GM18907 (cell line): ENCODE measurements at regions not wholly inside any gene's neighbourhood (a gene's known extent, or its start where the extent isn't known, plus 50 kb on each side); places are given as distances from the start of the nearest gene placed in this dataset.

ENCODE experiments used
- ATAC-seq: cut with Tn5 transposase; IDR thresholded peaks from one replicate; pipeline ENCODE4 v1.9.1; 2021; ENCODE audit warnings: mild to moderate bottlenecking, moderate library complexity; ENCODE audit not compliant: unreplicated experiment

DNA sequence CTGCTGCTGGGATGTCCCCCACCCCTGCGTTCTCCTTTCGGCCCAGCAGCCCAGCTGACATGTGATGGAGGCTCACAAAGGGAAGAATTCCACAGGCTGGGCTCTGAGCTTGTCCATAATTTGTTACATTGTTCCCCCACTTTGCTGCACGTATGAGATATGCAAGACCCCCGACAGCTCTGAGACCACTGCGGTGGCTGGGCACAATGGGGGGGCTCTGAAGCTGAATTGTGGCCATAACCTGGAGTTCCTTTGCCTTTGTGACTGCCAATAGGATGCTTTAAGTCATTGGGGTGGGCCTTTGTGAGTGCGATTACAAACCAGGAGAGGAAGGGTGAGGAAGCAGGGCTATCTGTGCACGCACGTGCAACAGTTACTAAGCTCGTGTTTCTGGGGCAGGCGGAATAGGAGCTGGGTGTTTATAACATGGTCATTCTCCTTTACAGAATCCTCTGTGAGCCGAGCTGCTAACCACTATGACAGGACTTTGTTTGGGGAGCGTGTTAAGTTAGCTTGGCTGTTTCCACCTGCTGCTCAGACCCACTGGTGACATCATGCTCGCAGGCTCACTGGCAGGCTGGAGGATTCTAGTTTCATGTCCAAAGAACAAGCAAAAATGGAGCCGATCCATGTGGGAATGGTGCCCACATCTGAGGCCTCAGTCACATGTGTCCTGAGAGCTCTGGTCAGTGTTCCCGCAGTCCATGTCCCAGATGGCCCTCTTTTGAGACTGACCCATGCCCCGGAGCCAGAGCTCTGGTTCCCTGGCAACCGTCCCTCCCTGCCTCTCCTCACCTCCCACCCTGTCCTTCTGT is 208.3 kb upstream of the SALL1 start:
- ATAC-seq = no peak

DNA sequence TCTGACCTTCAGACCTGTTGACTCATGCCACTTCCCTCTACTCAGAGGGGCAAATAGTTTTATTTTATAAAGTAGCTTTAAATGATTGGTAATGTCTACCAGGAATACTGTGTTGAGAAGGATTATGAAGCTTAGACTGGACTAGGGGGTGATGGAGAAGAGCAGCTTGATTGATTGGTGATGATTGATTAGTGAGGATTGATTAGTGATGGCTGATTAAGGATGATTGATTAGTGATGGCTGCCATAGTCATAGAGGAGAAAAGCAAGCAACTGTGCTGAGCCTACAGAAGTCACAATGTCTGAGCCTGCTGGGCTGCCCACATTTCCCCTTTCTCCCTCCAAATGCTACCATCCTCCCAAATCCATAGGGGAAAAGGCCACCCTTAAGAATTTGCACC is 206.8 kb upstream of the SALL1 start:
- ATAC-seq = no peak

DNA sequence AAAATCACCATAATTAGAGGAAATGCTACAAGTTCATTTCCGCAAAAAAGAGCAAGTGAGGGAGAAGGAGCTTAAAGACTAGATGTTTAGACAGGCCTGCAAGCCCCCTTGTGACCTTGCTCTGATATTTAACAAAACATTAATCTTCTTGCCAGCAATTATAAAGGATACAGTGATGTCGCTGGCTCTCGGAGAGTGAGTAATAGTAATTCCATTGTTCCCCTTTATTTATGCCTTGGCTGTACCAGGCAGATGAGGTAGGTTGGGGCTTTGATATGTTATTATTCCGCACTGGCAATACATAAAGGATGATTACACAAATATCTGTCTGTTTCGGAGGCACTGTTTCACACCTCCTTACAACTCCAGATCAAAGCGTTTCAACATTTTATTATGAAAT is 204.8 kb upstream of the SALL1 start:
- no peak for ATAC-seq

DNA sequence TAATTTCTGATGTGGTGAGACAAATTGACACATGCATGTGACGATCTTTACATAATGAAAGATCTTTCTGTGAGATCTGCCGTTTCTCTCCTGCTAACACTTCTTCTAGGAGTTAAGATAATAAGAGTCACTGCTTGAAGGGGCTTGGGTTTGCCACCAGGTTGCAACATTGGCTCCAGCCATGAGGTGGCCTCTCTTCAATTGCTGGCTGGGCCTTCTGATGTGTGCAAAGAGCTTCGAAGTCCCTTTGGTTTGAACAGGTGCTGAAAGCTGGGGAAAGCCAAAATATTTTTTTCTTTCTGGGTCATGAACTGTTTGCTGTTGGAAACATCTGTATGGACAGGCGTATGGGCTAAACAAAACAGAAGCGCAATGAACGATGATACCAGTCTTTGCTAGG is 204.1 kb upstream of the SALL1 start:
- ATAC-seq = no peak

DNA sequence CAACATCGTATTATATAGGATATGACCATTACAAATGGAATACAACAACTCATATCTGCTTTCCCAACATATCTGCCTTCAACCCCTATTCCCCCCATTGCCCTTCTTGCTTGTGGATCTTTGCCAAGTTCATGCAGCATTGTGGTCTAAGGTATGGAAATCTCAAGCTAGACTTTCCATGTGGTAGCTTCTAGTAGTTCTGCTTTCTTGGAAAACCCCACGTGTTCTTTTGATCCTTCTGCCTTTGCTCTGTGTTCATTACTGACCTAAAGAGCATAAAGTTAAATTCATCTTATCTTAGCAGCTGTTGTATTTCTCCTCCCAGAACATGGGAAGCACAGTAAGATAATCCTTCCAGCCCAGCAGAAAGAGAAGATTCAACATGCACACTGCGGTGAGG is 202.0 kb upstream of the SALL1 start:
- ATAC-seq = no peak

DNA sequence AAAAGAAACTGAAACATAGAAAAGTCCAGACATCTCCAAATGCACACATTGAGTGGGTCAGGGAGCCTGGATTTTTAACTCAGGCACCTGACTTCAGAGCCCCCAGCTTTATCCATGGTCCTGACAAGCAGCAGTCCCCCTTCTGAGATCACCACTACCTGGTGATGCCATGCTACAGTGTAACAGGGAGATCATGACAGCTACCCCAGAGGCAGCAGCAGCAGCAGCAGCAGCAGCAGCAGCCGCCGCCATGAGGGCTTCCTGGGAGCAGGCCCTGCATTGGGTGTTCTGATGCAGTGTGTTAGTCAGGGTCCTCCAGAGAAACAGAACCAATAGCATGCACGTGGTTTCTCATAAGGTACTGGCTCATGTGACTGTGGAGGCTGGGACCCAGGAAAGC is 198.6 kb upstream of the SALL1 start:
- ATAC-seq = no peak

DNA sequence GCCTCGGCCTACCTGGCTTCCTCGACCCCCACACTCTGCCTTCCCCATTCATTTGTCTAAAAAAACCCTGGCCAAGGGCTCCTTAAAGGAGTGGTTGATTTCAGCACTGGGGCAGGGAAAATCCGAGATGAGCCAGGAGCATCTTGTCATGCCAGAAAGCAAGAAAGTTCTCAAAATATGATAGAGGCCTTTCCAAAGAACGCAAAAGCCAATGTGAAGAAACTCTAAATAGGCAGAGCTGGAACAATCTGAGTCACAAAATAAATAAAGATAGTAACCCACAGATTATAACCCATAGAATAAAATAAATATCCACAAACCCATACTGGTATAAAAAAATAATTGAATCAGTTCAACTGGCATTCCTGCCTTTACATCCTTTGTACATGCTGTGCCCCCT is 192.3 kb upstream of the SALL1 start:
- no peak for ATAC-seq

DNA sequence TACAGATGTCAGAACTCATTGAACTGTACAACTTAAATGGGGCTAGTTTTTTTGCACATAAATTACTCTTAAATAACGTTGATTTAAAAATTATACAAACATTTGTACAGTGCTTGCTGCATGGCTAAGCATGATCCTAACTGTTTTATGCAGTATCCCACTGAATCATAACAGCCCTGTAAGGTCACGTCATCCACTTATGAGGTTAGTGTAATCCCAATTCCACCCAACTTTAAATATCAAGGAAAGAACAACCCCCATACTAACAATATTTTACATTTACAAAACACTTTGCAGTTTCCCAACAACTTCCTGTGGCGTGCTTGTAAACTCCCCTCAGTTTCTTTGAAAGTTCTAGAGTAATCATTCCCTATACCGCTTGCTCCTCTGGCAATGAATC is 190.1 kb upstream of the SALL1 start:
- ATAC-seq = no peak

DNA sequence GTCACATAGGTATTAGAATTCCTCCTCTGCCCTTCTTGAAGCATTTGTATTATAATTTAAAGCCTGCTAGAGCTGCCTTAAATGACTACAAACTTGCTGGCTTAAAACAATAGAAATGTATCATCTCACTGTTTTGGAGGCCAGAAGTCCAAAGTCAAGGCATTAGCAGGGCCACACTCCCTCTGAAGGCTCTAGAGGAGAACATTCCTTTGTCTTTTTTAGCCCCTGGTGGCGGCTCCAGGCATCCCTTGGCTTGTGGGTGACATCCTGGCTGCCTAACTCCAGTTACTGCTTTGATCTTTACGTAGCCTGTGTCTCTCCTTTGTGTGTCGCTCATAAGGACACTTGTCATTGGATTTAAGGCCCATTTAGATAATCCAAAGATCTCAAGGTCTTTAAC is 186.6 kb upstream of the SALL1 start:
- ATAC-seq = no peak

DNA sequence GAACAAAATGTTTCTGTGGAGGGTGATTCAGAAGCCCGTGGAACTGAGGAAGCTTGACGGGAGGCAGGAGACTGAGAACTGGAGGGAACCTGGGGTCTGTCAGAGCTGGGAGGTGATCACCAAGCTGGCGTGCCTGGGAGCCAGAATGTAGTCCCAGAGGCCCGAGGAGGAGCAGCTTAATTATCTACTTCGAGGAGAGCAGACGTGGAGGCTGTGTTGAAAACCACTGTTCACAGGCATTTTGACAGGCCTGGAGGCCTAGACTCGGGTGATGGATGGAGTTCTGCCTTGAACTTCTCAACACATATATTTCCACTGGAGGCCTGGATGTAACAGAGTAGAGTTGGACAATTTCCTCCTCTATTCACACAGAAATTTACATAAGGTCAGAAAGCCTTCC is 177.7 kb upstream of the SALL1 start:
- ATAC-seq = no peak

DNA sequence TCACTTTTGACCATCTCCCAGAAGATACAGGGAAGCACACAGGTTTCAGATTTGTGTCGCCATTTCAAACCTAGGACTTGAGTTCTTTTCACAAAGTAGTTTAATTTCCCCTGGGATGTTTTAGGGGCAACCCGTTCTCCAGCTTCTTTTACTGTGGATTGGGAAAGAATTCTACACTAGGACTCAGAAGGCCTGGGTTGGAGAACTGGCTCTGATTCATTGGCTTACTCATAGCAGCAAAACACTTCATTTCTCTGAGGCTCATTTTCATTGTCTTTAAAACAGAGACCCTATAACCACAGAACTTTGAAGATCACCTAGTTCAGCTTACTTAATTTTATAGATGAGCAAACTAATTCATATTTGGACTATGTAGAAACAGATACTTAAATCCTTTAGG is 175.9 kb upstream of the SALL1 start:
- no peak for ATAC-seq

DNA sequence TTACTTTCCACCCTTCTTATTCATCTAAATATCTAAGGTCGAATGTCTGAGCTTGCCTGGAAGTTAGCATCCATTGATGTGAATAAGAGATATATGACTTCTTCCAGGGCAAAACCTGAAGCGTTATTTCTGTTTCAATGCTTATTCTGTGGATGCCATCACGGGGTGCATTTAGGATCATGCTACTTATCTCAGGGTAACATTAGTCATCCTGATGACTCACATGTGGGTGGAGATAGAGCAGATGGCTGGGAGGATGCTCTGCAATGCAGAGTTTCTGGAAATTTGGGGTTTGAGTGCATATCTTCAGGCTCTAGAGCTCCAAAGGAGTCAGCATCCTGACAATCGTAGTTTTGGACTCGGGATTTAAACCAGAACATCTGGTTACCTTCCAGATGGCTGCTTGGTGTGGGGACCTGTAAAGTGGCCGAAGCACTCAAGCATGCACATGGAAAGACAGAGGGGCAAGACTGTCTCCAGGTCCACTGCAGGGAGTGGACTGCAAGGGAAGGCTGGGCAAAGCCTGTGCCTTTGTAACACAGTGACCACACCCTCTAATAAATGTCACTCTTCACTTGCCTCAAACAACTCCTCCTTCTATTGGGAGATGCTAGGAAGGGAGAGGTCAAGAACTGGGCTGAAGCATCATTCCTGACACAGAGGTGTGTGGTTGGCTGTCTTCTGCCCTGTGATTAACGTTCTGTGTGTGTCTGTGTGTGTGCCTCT is 175.2 kb upstream of the SALL1 start:
- ATAC-seq = no peak

DNA sequence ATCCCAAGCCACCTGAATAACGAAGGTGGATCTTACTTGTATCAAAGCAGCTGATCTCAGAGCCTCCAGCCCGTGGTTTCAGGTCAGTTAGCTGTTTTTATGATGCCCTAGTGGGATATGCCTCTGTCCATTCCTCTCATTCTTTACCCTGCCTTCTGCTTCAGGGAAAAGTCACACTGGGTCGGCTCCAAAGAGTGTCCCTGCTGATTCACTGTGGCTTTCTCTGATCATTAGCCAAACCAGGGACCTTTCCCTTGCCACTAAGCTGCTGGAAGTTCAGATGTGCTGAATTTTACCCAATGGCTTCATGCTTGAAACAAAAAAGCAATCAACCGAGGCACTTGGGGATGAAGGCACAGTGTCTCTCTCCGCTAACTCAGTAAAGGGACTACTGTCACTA is 170.2 kb upstream of the SALL1 start:
- ATAC-seq = no peak

DNA sequence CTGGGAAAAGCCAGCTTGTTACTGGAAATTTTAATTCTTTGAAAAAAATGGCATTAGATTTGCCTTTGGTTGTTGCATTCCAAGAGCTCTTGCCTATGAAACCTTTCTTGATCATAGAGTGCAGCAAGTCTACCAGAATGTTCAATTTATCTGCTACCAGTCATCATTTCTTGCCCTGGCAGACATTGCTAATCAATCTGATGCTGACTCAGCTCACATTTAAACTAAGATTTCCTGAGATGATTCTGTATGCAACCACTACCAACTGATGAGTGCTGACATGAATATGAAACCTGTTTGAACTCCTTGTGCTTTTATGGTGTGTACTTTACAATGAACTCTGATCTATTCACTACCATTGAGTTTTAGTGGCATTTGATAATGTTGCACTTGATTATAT is 166.5 kb upstream of the SALL1 start:
- no peak for ATAC-seq

DNA sequence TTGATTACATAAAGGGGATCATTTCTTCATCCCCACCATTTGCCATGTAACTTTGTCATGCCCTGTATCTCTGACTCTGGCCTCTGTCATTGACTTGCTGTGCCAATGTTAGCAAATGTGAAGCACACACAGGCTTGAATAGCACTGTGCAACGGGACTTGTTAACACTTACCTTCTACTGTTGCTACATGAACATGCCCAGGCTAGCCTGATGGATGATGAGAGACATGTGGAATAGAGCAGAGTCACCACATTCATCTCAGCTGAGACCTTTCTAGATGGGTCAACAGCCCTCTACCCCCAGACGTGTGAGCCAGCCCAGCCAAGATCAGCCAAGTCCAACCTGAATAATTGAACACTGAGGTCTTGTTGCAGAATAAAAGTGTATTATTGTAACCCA is 162.1 kb upstream of the SALL1 start:
- no peak for ATAC-seq

DNA sequence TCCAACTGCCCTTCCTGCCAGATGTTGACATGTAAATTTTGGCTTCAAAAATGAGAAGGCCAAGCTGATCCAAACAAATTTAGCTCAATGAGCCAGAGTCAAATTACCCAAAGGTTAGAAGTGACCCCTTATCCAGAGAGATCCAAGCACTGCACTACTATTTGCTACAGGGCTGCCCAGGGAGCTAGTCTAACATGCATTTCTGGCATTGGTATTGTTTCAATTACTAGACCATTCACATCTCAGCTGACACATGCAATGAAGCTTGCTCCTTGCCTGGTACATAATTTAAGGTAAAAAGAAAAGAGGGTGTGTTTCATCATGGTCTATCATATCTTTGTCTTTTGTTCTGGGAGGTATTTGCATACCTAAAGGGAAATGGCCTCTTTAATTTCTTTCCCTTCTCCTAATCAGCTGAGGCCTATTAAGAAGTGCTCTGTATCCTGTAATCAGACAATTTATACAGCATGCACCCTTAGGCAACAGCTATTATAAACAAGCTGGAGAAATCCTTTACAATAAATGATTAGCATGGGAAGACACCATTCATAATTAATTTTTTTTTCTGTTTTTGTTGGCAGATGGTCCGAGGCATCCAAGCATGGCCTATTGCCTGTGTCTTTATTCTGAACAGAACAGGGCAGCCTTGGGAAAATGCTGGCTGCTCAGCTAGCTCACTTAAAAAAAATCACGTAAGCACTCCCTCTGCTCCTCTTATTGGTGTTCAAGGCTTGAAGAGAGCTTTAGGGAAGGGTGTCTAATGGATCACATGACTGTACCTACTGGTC is 161.5 kb upstream of the SALL1 start:
- no peak for ATAC-seq

DNA sequence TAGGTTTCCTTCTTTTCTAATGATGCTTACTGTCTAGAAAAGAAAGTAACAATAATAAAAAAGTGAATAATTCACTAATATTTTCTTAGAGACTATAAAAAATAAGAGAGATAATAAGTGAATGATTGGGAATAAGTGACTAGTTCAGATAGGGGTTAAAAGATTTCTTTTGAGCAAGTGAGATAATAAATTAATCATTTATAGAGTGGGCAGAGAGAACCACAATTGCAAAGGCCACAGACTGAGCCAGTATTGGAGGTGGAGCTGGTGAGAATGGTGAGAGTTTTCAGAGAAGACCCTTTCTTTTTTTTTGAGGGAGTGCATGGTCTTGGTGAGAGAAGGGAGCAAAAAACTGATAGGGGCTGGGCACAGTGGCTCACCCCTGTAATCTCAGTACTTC is 159.1 kb upstream of the SALL1 start:
- ATAC-seq = no peak

DNA sequence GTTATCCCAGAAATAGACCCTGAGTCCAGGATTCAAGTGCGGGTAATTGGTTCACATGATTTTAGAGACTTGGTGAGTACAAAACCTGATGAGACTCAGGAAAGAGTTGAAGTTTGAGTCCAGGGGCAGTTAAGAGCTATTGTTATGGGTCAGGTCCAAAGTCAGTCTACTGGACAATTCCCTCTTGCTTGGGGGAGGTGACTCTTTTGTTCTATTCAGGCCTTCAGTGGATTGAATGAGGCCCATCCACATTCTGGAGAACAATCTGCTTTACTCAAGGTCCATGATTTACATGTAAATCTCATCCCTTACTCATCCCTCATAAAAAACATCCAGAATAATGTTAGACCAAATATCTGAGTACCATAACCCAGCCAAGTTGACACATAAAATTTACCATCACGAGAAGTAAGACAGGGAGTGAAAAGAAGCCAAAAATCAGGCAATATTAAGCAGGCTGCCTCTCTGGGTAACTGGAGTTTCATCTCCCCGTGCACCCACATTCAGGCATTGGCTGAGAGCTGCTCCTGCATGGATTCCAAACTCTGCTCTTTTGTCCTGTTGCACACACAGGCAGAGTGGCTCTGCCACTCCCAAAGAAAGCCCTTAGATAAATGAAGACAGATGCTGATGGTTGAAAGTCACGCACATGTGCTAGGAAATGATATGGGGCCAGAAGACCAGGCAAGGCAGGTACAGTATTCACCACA is 156.0 kb upstream of the SALL1 start:
- ATAC-seq = no peak

DNA sequence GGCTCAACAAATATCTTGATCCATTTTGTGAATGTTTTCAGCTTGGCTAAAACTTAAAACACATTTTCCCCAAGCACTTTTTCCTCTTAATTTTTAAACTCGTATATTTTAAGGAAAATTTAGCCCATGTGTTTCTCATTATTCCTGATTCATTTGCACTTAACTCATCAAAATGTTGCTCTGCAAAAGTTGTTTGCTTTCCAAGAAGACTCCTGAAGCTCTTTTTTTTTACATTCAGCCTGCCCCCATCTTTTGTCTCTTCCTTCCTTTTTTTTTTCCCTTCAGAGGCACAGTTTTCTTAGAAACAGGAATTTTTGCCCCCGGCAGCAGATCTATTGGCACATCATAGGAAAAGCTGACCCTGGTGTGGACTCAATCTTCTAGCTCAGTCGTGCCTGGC is 155.0 kb upstream of the SALL1 start:
- no peak for ATAC-seq

DNA sequence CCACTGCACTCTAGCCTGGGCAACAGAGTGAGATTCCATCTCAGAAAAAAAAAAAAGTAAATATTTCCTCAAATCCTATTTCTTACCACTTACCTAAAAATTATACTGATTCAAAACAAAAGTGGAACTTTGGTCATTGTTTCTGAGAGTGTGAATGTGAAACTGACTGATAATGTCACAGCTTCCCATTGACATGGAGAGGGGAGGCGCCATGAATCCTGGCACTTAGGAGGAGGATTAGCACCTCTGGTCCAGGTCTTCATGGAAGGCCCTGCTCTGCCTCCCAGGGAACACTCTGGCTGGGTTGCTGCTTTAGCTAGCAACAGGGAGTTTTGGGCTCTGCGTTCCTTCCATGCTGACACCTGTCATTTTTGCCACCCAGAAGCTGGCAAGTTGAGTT is 154.3 kb upstream of the SALL1 start:
- ATAC-seq = no peak

DNA sequence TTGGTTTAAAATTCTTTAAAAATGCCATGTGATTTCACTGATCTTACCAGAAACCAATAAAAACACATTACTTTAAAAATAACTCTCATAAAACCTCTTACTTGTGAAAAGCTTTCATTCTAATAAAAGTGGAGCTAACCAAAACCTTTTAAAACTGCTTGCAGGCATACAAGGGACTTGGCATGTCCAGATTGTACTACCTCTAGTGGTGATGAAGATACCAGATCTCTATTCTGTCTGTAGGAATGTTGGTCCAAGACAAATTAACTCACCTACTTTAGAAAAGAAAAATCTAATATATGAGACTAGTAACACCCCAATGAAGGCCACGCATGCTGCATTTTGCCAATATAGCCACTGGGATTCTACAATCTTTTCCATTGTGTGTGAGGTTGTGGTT is 151.0 kb upstream of the SALL1 start:
- no peak for ATAC-seq
